HG03196 (cell line): ENCODE measurements at regions not wholly inside any gene's neighbourhood (a gene's known extent, or its start where the extent isn't known, plus 50 kb on each side); places are given as distances from the start of the nearest gene placed in this dataset.

ENCODE experiments used
- ATAC-seq: cut with Tn5 transposase; IDR thresholded peaks from one replicate; pipeline ENCODE4 v1.9.1; 2021; ENCODE audit not compliant: unreplicated experiment

DNA sequence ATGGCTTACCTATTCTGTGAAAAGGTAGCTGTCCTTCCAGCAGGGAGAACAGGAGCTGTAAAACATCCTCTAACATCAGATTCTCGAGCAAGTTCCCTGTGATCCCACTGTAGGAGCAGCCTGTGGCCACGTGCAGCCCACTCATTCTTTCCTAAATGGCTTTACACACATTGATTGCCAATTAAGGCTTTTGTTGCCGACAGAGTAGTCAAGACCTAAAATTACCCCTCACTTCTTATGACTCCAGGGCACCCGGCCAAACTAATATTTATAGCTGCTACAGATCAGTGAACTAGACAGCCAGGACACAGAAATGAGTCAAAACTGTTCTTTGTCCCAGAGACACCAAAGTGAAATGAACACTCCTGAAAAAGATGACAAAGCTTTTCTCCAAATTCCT lies 832.1 kb downstream of the SORCS3 start:
- no peak for ATAC-seq

DNA sequence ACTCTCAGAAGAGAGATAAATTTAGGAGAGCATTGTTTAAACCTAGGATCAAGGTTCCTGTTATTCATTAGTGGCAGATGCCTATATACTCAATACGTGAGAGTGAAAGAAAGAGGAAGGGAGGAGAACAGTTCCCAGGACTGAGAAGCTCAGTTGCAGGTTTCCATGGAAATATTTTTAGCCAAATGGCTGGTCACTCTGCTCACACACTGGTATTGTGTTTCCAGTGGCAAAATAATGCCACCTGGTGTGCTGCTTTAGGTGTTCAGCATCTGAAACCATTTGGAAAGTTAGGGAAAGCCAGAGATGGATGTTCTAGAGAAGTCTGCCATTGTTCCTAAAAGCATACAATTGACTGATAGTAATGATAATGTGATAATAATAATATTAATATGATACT lies 827.7 kb downstream of the SORCS3 start:
- no peak for ATAC-seq

DNA sequence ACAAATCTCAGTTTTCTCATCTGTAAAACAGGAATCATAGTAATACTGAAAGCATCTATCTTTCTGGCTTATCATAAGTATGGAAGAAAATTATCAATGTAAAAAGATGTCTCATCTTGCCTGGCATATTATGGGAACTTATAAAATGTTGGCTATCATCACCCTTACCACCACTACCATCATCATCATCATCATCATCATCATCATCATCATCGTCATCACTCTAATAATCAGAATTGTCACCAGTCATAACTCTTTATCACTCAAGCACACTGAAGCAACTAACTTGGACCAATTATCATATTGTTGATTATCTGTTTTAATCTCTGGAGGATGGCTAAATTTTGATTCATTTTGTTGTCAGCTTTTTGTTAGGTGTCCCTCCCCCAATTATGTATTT lies 825.4 kb downstream of the SORCS3 start:
- ATAC-seq, result no peak

- no peak for ATAC-seq
Observed at GRCh38 chr10:105434970-105435369, 793.9 kb downstream of the SORCS3 start.

- ATAC-seq, result no peak
Observed at GRCh38 chr10:105413997-105414396, 772.9 kb downstream of the SORCS3 start.

DNA sequence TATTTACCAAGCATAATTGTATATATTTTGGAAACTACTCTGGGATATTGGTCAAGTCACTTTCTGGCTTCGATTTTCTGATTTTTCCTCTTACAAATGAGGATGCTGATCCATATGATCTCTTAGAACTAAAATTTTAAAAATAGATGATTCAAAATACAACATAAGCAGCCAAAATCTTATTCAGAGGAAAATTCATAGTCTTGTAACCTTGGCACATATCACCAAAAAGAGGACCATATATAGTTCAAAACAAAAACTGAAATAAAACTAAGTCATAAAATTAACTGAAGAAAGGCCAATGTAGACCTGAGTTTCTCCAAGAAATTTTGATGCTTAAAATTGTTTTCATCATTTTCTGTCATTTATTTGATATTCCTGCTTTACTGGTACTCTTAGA lies 768.3 kb downstream of the SORCS3 start:
- no peak for ATAC-seq

- ATAC-seq, result no peak
Observed at GRCh38 chr10:105406488-105406887, 765.4 kb downstream of the SORCS3 start.

DNA sequence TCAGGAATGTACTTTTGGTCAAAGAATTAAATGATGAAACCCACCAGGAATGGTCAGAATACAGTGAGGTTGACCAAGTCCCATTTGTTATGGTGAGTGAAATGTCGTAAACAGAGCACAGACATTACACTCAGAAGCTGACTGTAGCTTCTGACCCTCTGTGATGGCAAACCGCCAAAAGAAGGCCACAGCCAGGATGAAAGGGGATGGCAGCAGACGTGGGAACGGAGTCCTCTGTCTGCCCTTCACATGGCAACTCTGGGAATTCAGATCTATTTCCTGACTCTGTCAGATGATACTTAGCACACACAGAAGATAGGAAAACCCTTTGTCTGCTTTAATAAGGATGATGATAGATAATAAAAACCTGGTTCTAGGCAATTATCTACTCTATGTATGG lies 757.1 kb downstream of the SORCS3 start:
- ATAC-seq, result no peak

DNA sequence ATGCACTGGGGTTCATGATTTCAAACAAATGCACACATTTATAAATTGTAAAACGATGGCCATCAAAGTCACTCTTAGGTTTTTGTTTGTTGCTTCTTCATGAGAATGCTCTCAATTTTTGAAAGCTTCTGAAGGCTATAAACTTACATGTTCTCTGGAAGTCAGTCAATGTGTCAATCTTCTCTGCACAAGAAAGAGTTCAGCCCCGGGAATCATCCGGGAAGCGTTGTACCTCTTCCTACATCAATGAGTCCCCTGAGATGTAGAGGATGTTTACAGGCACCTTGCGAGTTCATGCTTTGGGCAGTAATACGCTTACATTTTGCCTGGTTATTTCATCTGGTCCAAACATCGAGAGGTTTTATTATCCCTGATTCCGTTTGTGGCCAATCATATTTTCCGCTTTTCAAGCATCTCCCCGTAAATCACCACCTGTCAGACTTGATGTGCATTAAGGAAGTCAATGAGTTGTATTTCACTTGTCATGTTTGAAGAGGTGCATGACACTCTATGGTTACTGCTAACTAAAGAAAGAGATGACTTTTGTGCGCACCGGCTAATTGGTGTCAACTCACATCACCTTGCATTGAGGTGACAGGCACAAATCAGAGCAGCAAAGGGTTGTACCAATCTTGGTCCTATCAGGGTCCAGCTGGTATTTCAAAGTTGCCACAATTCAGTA lies 750.7 kb downstream of the SORCS3 start:
- ATAC-seq, result no peak

- no peak for ATAC-seq
Observed at GRCh38 chr10:105387971-105388370, 746.9 kb downstream of the SORCS3 start.

- no peak for ATAC-seq
Observed at GRCh38 chr10:105383978-105384377, 742.9 kb downstream of the SORCS3 start.

DNA sequence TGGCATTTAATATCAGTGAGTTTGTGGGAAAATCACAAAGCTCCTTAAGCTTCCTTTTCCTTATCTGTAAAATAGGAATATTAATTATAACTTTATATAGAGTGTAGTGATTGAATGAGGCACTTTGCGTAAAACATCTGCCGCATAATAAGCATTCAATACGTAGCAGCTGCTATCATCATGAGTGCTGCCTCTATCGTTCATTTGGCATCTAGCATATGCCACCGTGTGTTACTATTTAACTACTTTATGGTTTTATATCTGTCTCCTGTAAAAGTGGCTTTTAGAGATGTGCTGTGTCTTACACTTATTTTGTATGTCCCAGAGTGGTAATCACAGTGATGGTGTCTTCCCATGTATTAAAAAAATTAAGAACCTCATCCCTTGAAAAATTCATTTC lies 729.6 kb downstream of the SORCS3 start:
- ATAC-seq, result no peak

DNA sequence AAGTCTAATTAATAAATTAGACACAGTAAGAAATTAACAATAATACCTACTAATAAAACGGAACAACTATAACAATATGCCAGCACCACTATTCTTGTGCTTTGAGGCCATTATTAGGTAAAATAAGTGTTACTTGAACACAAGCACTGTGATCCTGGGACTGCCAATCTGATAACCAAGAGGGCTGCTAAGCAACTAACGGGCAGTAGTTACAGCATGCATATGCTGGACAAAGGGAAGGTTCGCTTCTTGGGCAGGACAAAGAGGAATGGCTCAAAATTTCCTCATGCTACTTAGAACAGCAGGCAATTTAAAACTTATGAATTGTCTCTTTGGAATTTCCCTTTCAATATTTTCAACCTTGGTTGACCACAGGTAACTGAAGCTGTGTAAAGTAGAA lies 718.6 kb downstream of the SORCS3 start:
- ATAC-seq, result no peak

- no peak for ATAC-seq
Observed at GRCh38 chr10:105358911-105359310, 717.8 kb downstream of the SORCS3 start.

GRCh38 chr10:105356626-105357025 lies 715.5 kb downstream of the SORCS3 start:
- no peak for ATAC-seq

GRCh38 chr10:105354010-105354409 lies 712.9 kb downstream of the SORCS3 start:
- ATAC-seq, result no peak

- no peak for ATAC-seq
Observed at GRCh38 chr10:105352827-105353226, 711.7 kb downstream of the SORCS3 start.

- ATAC-seq, result no peak
Observed at GRCh38 chr10:105352281-105352680, 711.2 kb downstream of the SORCS3 start.

GRCh38 chr10:105351187-105351586 lies 710.1 kb downstream of the SORCS3 start:
- no peak for ATAC-seq

DNA sequence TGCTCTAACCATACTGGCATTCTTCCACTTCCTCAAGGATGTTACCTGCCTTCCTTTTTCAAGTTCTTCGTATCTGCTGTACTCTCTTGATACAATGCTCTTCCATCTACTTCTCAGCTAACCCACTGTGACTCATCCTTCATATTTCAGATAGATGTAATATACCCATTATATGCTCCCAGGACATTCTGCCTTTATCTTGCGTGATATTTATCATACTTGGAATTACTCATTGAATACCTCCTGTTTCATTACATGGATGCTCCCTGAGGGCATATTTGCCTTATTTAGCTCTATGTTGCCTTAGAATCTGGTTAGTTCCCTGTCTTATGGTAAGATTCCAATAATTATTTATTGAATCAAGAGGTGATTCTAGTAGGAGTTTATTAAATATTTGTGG lies 706.4 kb downstream of the SORCS3 start:
- no peak for ATAC-seq

GRCh38 chr10:105342606-105343005 lies 701.5 kb downstream of the SORCS3 start:
- no peak for ATAC-seq

- no peak for ATAC-seq
Observed at GRCh38 chr10:105339669-105340068, 698.6 kb downstream of the SORCS3 start.

DNA sequence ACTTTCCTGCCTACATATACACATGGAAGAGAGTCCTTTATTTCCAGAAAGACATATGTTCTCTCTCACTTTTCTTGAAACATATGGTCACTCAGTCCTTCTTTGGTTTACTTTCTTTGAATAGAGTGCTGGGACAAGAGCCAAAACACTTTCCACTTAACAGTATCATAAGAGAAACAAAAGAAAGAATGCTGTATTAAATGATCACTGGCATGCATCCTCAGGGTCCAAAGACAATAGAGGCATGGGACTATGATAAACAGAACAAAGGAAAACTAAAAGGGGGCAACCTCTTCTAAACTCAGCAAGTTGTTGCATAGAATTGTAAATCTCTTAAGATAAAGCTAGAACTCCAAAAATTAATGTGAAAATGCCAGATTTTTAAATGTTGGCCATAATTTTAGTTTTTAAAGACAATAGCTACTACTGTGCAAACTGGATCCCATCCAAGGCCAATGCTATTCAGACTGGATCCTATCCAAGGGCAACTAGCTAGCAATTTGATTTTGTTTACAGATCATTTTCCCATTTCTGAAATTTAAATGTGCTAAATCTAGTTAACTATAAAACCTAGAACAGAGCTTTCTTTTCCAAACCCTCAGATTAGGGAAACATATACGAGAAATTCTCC lies 687.5 kb downstream of the SORCS3 start:
- no peak for ATAC-seq
